NCI-H526 (cell line): ENCODE measurements at regions not wholly inside any gene's neighbourhood (a gene's known extent, or its start where the extent isn't known, plus 50 kb on each side); places are given as distances from the start of the nearest gene placed in this dataset.

ENCODE experiments used
- DNase-seq, 2 experiments: peaks; one replicate each; lab custom pipeline; 2025; lab: John Stamatoyannopoulos, UW

- DNase-seq: no peak
Measured at GRCh38 chr17:71710816-71711215, 410.0 kb upstream of the SOX9 start.

DNA sequence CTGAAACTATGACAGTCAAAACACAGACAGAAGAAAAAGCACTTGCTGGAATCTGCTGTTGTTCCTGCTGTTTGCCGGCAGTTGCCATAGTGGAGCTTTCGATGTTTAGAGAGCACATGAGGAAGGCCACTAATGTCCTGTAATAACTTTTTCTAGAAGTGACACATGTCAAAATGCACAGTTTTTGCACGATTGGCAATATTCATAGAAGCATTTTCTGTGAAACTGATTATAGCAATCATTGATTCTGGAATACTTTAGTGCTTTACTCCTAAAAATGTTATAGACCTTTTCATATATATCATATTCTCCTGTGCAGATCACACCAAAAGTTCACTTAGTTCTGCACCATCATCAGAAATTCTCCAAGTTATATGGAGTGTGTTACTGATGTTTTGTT lies 407.0 kb upstream of the SOX9 start:
- no peak for DNase-seq

DNA sequence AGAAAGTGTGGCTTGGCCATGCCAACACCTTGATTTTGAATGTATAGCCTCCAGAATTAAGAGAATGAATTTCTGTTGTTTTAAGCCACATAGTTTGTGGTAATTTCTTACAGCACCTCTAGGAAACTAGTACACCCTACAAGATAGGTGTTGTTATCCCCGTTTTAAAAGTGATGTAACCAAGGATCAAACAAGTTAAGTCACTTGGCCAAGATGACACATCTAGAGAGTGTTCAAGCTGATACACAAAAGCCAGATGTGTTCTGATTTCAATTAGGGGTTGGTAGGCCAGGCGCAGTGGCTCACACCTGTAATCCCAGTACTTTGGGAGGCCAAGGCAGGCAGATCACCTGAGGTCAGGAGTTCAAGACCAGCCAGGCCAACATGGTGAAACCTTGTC lies 396.5 kb upstream of the SOX9 start:
- DNase-seq: no peak

DNA sequence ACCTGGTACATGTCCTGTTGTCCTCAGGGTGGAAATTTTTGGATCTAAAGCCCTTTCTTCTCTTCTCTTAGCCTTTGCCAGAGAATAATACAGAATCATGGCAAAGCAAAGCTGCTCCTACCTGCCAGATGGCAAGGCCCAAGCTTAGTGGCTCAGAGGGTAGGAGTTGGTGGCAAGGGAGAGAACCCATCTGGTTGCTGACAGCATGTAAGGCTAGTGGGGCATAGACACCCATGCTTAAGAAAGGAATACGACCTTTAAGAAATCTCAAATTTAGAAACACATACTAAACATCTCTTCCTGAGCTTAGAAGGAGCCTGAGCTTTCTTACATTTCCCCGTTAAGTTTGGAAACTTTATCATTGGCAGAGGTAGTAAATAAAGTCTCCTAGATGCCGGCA lies 395.0 kb upstream of the SOX9 start:
- DNase-seq: no peak

GRCh38 chr17:71726341-71726740 lies 394.5 kb upstream of the SOX9 start:
- DNase-seq: no peak

DNA sequence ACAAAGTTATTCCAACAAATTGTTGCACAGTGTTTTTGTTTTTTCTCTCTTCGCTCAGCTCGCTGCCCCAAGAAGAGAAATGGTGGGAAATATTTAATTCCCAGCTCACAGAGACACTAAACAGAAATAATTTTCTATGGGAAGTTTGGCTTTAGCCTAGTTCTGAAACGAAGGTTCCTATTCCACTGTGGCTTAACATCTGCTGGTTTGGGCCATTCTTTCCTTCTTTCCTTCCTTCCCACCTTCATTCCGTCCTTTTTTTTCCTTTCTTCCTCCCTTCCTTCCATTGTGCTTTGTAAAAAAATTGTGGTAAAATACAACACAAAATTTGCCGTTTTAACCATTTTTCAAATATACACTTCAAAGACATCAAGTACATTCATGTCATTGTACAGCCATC lies 393.5 kb upstream of the SOX9 start:
- DNase-seq: no peak

DNA sequence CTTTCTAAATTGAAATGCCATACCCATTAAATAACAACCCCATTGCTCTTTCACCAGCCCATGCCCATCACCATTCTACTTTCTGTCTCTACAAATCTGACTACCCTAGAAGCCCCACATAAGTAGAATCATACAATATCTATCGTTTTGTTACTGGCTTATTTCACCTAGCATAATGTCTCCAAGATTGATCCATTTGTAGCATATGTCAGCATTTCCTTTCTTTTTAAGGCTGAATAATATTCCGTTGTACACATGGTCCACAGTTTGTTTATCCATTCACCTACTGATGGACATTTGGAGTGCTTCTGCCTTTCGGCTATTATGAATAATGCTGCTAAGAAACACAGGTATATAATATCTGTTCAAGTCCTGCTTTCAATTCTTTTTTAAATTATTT lies 393.1 kb upstream of the SOX9 start:
- DNase-seq: no peak

- no peak for DNase-seq
Measured at GRCh38 chr17:71730871-71731270, 389.9 kb upstream of the SOX9 start.

- no peak for DNase-seq
Measured at GRCh38 chr17:71735893-71736292, 384.9 kb upstream of the SOX9 start.

DNA sequence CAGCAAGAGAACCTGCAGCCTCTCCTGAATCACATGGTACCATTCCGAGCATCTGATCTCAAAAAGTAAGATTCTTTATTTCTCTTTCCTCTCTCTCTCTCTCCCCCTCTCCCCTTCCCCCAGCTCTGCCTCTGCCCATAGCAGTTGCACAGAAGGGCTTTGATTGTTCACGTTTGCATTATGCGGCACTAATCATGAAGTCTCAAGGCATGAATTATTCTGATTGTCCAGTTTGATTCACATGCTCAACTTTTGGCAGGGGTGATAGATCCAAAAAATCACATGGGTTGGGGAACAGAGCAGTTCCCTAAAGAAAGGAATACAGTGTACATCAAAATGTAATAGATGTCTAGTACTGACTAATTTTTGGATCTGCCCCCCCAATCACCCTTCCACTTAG lies 380.0 kb upstream of the SOX9 start:
- DNase-seq: no peak

DNA sequence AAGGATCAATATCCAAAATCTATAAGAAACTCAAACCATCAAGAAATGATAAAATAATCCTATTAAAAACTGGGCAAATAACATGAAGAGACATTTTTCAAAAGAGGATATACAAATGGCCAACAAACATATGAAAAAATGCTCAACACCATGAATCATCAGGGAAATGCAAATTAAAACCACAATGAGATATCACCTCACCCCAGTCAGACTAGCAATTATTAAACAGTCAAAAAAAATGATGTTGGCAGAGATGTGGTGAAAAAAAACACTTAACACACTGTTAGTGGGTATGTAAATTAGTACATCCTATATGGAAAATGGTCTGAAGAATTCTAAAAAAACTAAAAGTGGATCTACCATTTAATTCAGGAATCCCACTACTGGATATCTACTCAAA lies 379.0 kb upstream of the SOX9 start:
- peak in 1 of 2 experiments; percentile 28 for DNase-seq

DNA sequence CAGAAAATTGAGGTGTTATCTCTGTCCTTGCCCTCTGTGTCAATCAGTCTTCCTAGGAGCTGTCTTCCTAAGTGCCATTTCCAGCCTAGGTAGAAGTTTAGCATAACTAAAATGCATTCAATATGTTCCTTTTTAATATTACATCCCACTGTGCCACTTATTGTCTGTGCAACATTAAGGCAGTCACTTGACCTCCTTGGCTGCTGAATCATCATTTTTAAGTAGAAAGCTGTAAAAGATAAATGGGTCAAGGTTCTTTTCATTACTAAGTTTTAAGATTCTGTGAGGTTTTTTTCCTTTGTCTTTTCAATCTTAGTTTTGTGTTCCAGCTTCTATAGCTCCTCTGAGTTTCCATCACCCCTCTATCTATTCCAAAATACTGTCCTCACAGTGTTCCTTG lies 371.9 kb upstream of the SOX9 start:
- no peak for DNase-seq

- DNase-seq: no peak
Measured at GRCh38 chr17:71753070-71753469, 367.8 kb upstream of the SOX9 start.

- DNase-seq: no peak
Measured at GRCh38 chr17:71757156-71757555, 363.7 kb upstream of the SOX9 start.

- no peak for DNase-seq
Measured at GRCh38 chr17:71757956-71758355, 362.9 kb upstream of the SOX9 start.

GRCh38 chr17:71759422-71760060 lies 361.3 kb upstream of the SOX9 start:
- no peak for DNase-seq

- DNase-seq: no peak
Measured at GRCh38 chr17:71760062-71760720, 360.6 kb upstream of the SOX9 start.

GRCh38 chr17:71762526-71762925 lies 358.3 kb upstream of the SOX9 start:
- DNase-seq: no peak

DNA sequence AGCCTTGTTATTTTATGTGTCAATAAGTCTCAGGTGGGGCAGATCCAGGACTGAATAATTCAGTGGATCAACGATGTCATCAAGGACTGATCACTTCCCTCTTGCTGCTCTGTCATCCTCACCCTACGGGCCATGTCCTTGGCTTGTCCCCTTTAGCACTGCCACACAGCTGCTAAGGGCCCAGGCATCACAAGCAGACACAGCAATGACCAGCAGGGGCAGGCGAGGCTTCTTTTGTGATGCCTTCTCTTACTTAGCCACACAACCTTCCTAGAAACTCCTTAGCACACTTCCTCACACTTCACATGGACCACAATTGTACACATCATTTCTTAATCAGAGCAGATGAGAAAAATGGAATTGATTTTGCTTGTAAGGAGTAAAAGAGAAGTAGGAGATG lies 356.3 kb upstream of the SOX9 start:
- DNase-seq: peak in 1 of 2 experiments; percentile 46

GRCh38 chr17:71765437-71765836 lies 355.4 kb upstream of the SOX9 start:
- DNase-seq: no peak

DNA sequence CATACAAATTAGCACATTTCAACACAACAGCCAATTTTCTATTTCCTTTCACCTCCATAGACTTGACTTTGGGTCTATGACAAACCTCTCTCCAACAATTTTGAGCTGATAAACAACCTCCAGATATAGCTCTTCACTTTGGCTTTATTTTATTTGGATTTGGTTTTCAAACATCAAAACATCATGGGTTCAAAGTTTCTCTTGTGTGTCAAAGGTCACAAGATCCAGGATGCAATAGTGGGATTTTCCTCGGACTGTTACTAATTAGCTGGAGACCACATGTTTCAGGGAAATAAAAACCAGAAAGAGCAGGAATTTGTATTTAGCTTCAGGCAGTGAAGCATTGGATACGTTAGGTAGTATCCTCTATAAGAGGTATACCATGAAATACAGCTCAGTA lies 351.0 kb upstream of the SOX9 start:
- DNase-seq: no peak

GRCh38 chr17:71777048-71777640 lies 343.7 kb upstream of the SOX9 start:
- DNase-seq: no peak

DNA sequence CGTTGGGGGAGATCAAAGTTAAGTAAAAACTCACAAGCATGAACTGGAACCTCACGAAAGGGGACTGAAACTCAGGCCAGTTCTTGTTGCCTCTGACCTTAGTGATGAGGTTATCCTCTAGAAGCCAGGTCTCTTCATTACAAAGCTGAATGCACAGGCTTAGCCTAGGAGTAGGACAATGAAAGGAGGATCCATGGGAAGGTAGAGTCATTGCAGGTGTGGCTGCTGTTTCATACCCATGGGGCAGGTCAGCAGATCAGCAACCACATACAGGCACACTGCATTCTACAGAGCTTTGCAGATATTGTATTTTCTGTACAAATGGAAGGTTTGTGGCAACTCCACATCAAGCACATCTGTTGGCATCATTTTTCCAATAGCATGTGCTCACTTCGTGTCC lies 341.3 kb upstream of the SOX9 start:
- no peak for DNase-seq

DNA sequence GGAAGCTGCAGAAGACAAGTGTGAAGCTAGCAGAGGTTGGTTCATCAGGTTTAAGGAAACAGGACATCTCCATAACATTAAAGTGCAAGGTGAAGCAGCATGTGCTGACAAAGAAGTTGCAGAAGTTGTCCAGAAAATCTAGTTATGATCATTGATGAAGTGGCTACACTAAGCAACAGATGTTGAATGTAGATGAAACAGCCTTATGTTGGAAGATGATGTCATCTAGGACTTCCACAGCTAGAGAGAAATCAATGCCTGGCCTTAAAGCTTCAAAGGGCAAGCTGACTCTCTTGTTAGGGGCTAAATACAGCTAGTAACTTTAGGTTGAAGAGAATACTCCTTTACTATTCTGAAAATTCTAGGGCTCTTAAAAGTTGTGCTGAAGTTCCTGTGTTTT lies 340.2 kb upstream of the SOX9 start:
- DNase-seq: no peak
